ENCODE measurements at regions not wholly inside any gene's neighbourhood (a gene's known extent, or its start where the extent isn't known, plus 50 kb on each side); places are given as distances from the start of the nearest gene placed in this dataset.

- Histone ChIP-seq H3K27ac (ENCODE audit: low read depth in 1 of 2, low read length in 2 of 2) (no peak overlapping the region), H3K36me3 (ENCODE audit: insufficient read depth, low read length) (no peaks in the 10 kb centered on the region), H3K4me1 (ENCODE audit: insufficient read depth, low read length) (no peaks in the 10 kb centered on the region), H3K4me3 (ENCODE audit: low read length) (no peak overlapping the region), H3K9me3 (ENCODE audit: control insufficient read depth in 1 of 2, insufficient read depth in 1 of 2, low read length in 2 of 2) (no peaks in the 10 kb centered on the region), H3K27me3 (ENCODE audit: control insufficient read depth in 1 of 2, insufficient read depth in 2 of 2, low read length in 2 of 2) (no peaks in the 10 kb centered on the region)
- Mint-ChIP-seq H3K4me3 (no peak overlapping the region), H3K36me3 (ENCODE audit: low read depth) (no peaks in the 10 kb centered on the region), H3K9me3 (no peaks in the 10 kb centered on the region), H3K4me1 (ENCODE audit: low read depth) (no peaks in the 10 kb centered on the region), H3K27me3 (no peaks in the 10 kb centered on the region), H3K27ac (no peak overlapping the region)
- TF ChIP-seq CTCF (IDR thresholded peaks at IDR 0.05), result no peak
- CTCF ChIA-PET, result no interaction called here
- intact Hi-C loops (cut with DNase I, micrococcal nuclease), result no loop called here
- DNase-seq, result no peak
- no peak for ATAC-seq (ENCODE audit: poor library complexity)
- POLR2A ChIA-PET, result no interaction called here
These were observed 151.3 kb downstream of the CDC5L start for GRCh38 chr6:44538807-44539201.

- ChIA-PET POLR2A (no interaction called here), CTCF (no interaction called here)
- H3K4me3 Mint-ChIP-seq, result no peak overlapping the region
- no peaks in the 10 kb centered on the region for H3K36me3 ChIP-seq (ENCODE audit: insufficient read depth, low read length)
- no peaks in the 10 kb centered on the region for H3K9me3 ChIP-seq (ENCODE audit: control insufficient read depth in 1 of 2, insufficient read depth in 1 of 2, low read length in 2 of 2)
- no peak overlapping the region for H3K4me3 ChIP-seq (ENCODE audit: low read length)
- TF ChIP-seq CTCF (IDR thresholded peaks at IDR 0.05), result no peak
- no peaks in the 10 kb centered on the region for H3K27me3 Mint-ChIP-seq
- no peaks in the 10 kb centered on the region for H3K9me3 Mint-ChIP-seq
- no peaks in the 10 kb centered on the region for H3K4me1 Mint-ChIP-seq (ENCODE audit: low read depth)
- H3K27me3 ChIP-seq (ENCODE audit: control insufficient read depth in 1 of 2, insufficient read depth in 2 of 2, low read length in 2 of 2), result no peaks in the 10 kb centered on the region
- no peaks in the 10 kb centered on the region for H3K36me3 Mint-ChIP-seq (ENCODE audit: low read depth)
- H3K27ac Mint-ChIP-seq, result no peak overlapping the region
- intact Hi-C loops (cut with DNase I, micrococcal nuclease), result no loop called here
- ATAC-seq (ENCODE audit: poor library complexity) (no peak), DNase-seq (peak in 1 of 14 experiments; percentile 2)
- no peak overlapping the region for H3K27ac ChIP-seq (ENCODE audit: low read depth in 1 of 2, low read length in 2 of 2)
- H3K4me1 ChIP-seq (ENCODE audit: insufficient read depth, low read length), result no peaks in the 10 kb centered on the region
These were observed 152.3 kb downstream of the CDC5L start for GRCh38 chr6:44539701-44540355.

GRCh38 chr6:44540881-44541280, 153.4 kb downstream of the CDC5L start:
- Histone ChIP-seq H3K36me3 (ENCODE audit: insufficient read depth, low read length) (no peaks in the 10 kb centered on the region), H3K9me3 (ENCODE audit: control insufficient read depth in 1 of 2, insufficient read depth in 1 of 2, low read length in 2 of 2) (no peaks in the 10 kb centered on the region), H3K27ac (ENCODE audit: low read depth in 1 of 2, low read length in 2 of 2) (no peak overlapping the region), H3K27me3 (ENCODE audit: control insufficient read depth in 1 of 2, insufficient read depth in 2 of 2, low read length in 2 of 2) (no peaks in the 10 kb centered on the region), H3K4me1 (ENCODE audit: insufficient read depth, low read length) (no peaks in the 10 kb centered on the region), H3K4me3 (ENCODE audit: low read length) (no peak overlapping the region)
- DNase-seq, result peak in 1 of 14 experiments; percentile 0
- H3K36me3 Mint-ChIP-seq (ENCODE audit: low read depth), result no peaks in the 10 kb centered on the region
- ChIA-PET POLR2A (no interaction called here), CTCF (no interaction called here)
- no peaks in the 10 kb centered on the region for H3K27me3 Mint-ChIP-seq
- intact Hi-C loops (cut with DNase I, micrococcal nuclease), result no loop called here
- no peaks in the 10 kb centered on the region for H3K9me3 Mint-ChIP-seq
- H3K27ac Mint-ChIP-seq, result no peak overlapping the region
- H3K4me1 Mint-ChIP-seq (ENCODE audit: low read depth), result no peaks in the 10 kb centered on the region
- no peak for ATAC-seq (ENCODE audit: poor library complexity)
- no peak overlapping the region for H3K4me3 Mint-ChIP-seq
- TF ChIP-seq CTCF (IDR thresholded peaks at IDR 0.05), result no peak
